Liver (tissue), 8 donors: ENCODE measurements at regions not wholly inside any gene's neighbourhood (a gene's known extent, or its start where the extent isn't known, plus 50 kb on each side); places are given as distances from the start of the nearest gene placed in this dataset.
"Not testable (repeated sequence)": the region's sequence is repeated elsewhere in the genome, so short reads cannot be mapped to it uniquely, and the experiment has no call there.

Source experiments
- DNase-seq: peaks from one replicate; pipeline ENCODE4 v3.0.0-alpha.2; 2017; ENCODE audit warnings: low spot score
- H3K27ac ChIP-seq, 2 donors: one replicate each; pipeline ENCODE4 v1.7.0; 2013; ENCODE audit warnings: inconsistent platforms in 2 of 2, low read length in 2 of 2, control low read depth in 1 of 2, low read depth in 1 of 2, mild to moderate bottlenecking in 1 of 2
- H3K27me3 ChIP-seq, 4 donors: one replicate each; pipeline versions ENCODE4 v1.6.1 to v1.7.0; 2013; ENCODE audit warnings: low read length in 3 of 4, inconsistent platforms in 1 of 4, mild to moderate bottlenecking in 1 of 4, moderate library complexity in 1 of 4; ENCODE audit not compliant: control insufficient read depth in 4 of 4, insufficient read depth in 4 of 4
- H3K36me3 ChIP-seq, 4 donors: one replicate each; pipeline versions ENCODE4 v1.6.1 to v1.7.0; 2013; ENCODE audit warnings: low read length in 3 of 4, mild to moderate bottlenecking in 3 of 4, low read depth in 1 of 4, moderate library complexity in 1 of 4; ENCODE audit not compliant: control insufficient read depth in 4 of 4, insufficient read depth in 3 of 4
- H3K4me1 ChIP-seq, 4 donors: one replicate each; pipeline versions ENCODE4 v1.6.1 to v1.7.0; 2013; ENCODE audit warnings: low read length in 3 of 4, mild to moderate bottlenecking in 3 of 4, moderate library complexity in 1 of 4; ENCODE audit not compliant: control insufficient read depth in 4 of 4, insufficient read depth in 4 of 4
- H3K4me3 ChIP-seq, 3 donors: one replicate each; pipeline versions ENCODE4 v1.6.1 to v1.7.0; 2013; ENCODE audit warnings: low read length in 3 of 3, control low read depth in 1 of 3, low read depth in 1 of 3, mild to moderate bottlenecking in 1 of 3
- H3K9ac ChIP-seq, 2 donors: one replicate each; pipeline ENCODE4 v1.7.0; 2013; ENCODE audit warnings: low read length in 2 of 2, mild to moderate bottlenecking in 2 of 2, moderate library complexity in 2 of 2, control low read depth in 1 of 2, low read depth in 1 of 2
- H3K9me3 ChIP-seq, 4 donors: one replicate each; pipeline versions ENCODE4 v1.6.1 to v1.7.0; 2013; ENCODE audit warnings: low read length in 3 of 4; ENCODE audit not compliant: control insufficient read depth in 4 of 4
- ATF3 ChIP-seq: IDR thresholded peaks from 2 replicates; pipeline ENCODE4 v1.6.1; 2016; ENCODE audit warnings: antibody characterized with exemption
- CTCF ChIP-seq: fragments of 150-350 bp; IDR thresholded peaks from 2 replicates; pipeline ENCODE4 v1.5.1; 2017; ENCODE audit warnings: improper control_type of control experiment, low read depth, low read length; ENCODE audit not compliant: missing input control
- EGR1 ChIP-seq, 2 donors: IDR thresholded peaks; 2 replicates each; pipeline ENCODE4 v1.6.1; 2016 to 2018; ENCODE audit warnings: antibody characterized with exemption in 2 of 2, low read depth in 2 of 2
- FOXA1 ChIP-seq: IDR thresholded peaks from 2 replicates; pipeline ENCODE4 v1.6.1; 2016; ENCODE audit warnings: antibody characterized with exemption
- FOXA2 ChIP-seq: IDR thresholded peaks from 2 replicates; pipeline ENCODE4 v1.6.1; 2016; ENCODE audit warnings: antibody characterized with exemption
- HNF4A ChIP-seq, 2 donors: conservative IDR thresholded peaks; 2 replicates each; pipeline ENCODE4 v1.6.1; 2016; ENCODE audit warnings: antibody characterized with exemption in 2 of 2, mild to moderate bottlenecking in 2 of 2
- JUND ChIP-seq, 2 donors: IDR thresholded peaks; 2 replicates each; pipeline ENCODE4 v1.6.1; 2016; ENCODE audit warnings: antibody characterized with exemption in 2 of 2
- MAX ChIP-seq: IDR thresholded peaks from 2 replicates; pipeline ENCODE4 v1.6.1; 2016; ENCODE audit warnings: antibody characterized with exemption
- NR2F2 ChIP-seq: IDR thresholded peaks from 2 replicates; pipeline ENCODE4 v1.6.1; 2016; ENCODE audit warnings: antibody characterized with exemption
- RAD21 ChIP-seq, 2 donors: IDR thresholded peaks; 2 replicates each; pipeline ENCODE4 v1.6.1; 2016; ENCODE audit warnings: antibody characterized with exemption in 2 of 2, mild to moderate bottlenecking in 2 of 2
- REST ChIP-seq: IDR thresholded peaks from 2 replicates; pipeline ENCODE4 v1.6.1; 2016; ENCODE audit warnings: antibody characterized with exemption, mild to moderate bottlenecking
- SP1 ChIP-seq: IDR thresholded peaks from 2 replicates; pipeline ENCODE4 v1.6.1; 2018; ENCODE audit warnings: antibody characterized with exemption, mild to moderate bottlenecking
- TAF1 ChIP-seq: conservative IDR thresholded peaks from 2 replicates; pipeline ENCODE4 v1.6.1; 2016; ENCODE audit warnings: antibody characterized with exemption, mild to moderate bottlenecking
- YY1 ChIP-seq: IDR thresholded peaks from 2 replicates; pipeline ENCODE4 v1.6.1; 2016; ENCODE audit warnings: antibody characterized with exemption, mild to moderate bottlenecking
- ZBTB33 ChIP-seq: IDR thresholded peaks from 2 replicates; pipeline ENCODE4 v1.6.1; 2016; ENCODE audit warnings: antibody characterized with exemption
- WGBS: extraction: QIAGEN DNeasy Blood & Tissue Kit; methylation state at CpG from one replicate; pipeline ENCODE4 v1.1.7; 2013; 5-methylcytosine and 5-hydroxymethylcytosine counted together
- donor health status: healthy.
- donor health status: healthy.
- donor health status: healthy.
- donor health status: healthy.
- donor health status: healthy.

- Histone ChIP-seq H3K9ac (no peak overlapping the region), H3K27ac (no peak overlapping the region), H3K9me3 (no peaks in the 10 kb centered on the region), H3K27me3 (no peaks in the 10 kb centered on the region), H3K36me3 (no peaks in the 10 kb centered on the region), H3K4me3 (no peak overlapping the region), H3K4me1 (no peaks in the 10 kb centered on the region)
- no peak for TF ChIP-seq HNF4A (conservative IDR thresholded peaks at IDR 0.05)
- TF ChIP-seq ATF3, result no peak
- 94% methylated on average over 1 of the region's 1 CpG for WGBS
- no peak for DNase-seq
Observed at GRCh38 chr3:21220944-21221343, 530.1 kb downstream of the ZNF385D start.

- no peaks in the 10 kb centered on the region for H3K4me1 ChIP-seq
- no peak overlapping the region for H3K9ac ChIP-seq
- H3K27me3 ChIP-seq, result no peaks in the 10 kb centered on the region
- no peaks in the 10 kb centered on the region for H3K36me3 ChIP-seq
- no peak overlapping the region for H3K4me3 ChIP-seq
- no peak overlapping the region for H3K27ac ChIP-seq
- TF ChIP-seq TAF1 (no peak), ZBTB33 (no peak), CTCF (peak; percentile 18), RAD21 (IDR thresholded peaks at IDR 0.05) (peak; percentile 12 to 50)
- peaks cover 0 to 3% (median 0%) of the 10 kb centered on the region in 4 donors for H3K9me3 ChIP-seq
- no peak for DNase-seq
- 40% methylated on average over 1 of the region's 1 CpG for WGBS
Observed at GRCh38 chr3:21216598-21216997, 534.4 kb downstream of the ZNF385D start.

- not testable (repeated sequence) for H3K4me1 ChIP-seq, H3K27me3 ChIP-seq, H3K4me3 ChIP-seq, H3K9me3 ChIP-seq, H3K36me3 ChIP-seq, H3K27ac ChIP-seq, DNase-seq, H3K9ac ChIP-seq
- 50% methylated on average over 3 of the region's 3 CpGs for WGBS
Observed at GRCh38 chr3:21204122-21204521, 546.9 kb downstream of the ZNF385D start.

- Histone ChIP-seq H3K36me3 (no peaks in the 10 kb centered on the region), H3K27me3 (no peaks in the 10 kb centered on the region), H3K9ac (no peak overlapping the region), H3K27ac (no peak overlapping the region), H3K4me3 (no peak overlapping the region), H3K9me3 (no peaks in the 10 kb centered on the region), H3K4me1 (no peaks in the 10 kb centered on the region)
- 79% methylated on average over 2 of the region's 2 CpGs for WGBS
- no peak for DNase-seq
- TF ChIP-seq FOXA2, result no peak
- TF ChIP-seq FOXA1, result no peak
- TF ChIP-seq NR2F2, result no peak
- no peak for TF ChIP-seq JUND (IDR thresholded peaks at IDR 0.05)
- no peak for TF ChIP-seq SP1
- no peak for TF ChIP-seq ATF3
- no peak for TF ChIP-seq REST
- TF ChIP-seq RAD21 (IDR thresholded peaks at IDR 0.05), result no peak
- TF ChIP-seq EGR1 (IDR thresholded peaks at IDR 0.05; ENCODE audit: low read depth in 2 of 2), result no peak
- no peak for TF ChIP-seq YY1
- no peak for TF ChIP-seq MAX
Observed at GRCh38 chr3:21195203-21195602, 555.8 kb downstream of the ZNF385D start.
